22Rv1 (cell line): ENCODE measurements at regions not wholly inside any gene's neighbourhood (a gene's known extent, or its start where the extent isn't known, plus 50 kb on each side); places are given as distances from the start of the nearest gene placed in this dataset.

Experiments used
- H3K27ac ChIP-seq: fragments of 450-650 bp; 2 replicates; pipeline ENCODE4 v1.5.1; 2017
- CTCF ChIP-seq: fragments of 450-650 bp; IDR thresholded peaks from 2 replicates; pipeline ENCODE4 v1.5.1; 2017; ENCODE audit warnings: mild to moderate bottlenecking
- ZFX ChIP-seq: fragments of 450-650 bp; IDR thresholded peaks from 2 replicates; pipeline ENCODE4 v1.6.1; 2017; ENCODE audit warnings: antibody characterized with exemption, borderline replicate concordance

- no peak overlapping the region for H3K27ac ChIP-seq
- TF ChIP-seq ZFX (no peak), CTCF (no peak)
Measured at GRCh38 chrY:13091575-13091974, 186.9 kb downstream of the DDX3Y start.

DNA sequence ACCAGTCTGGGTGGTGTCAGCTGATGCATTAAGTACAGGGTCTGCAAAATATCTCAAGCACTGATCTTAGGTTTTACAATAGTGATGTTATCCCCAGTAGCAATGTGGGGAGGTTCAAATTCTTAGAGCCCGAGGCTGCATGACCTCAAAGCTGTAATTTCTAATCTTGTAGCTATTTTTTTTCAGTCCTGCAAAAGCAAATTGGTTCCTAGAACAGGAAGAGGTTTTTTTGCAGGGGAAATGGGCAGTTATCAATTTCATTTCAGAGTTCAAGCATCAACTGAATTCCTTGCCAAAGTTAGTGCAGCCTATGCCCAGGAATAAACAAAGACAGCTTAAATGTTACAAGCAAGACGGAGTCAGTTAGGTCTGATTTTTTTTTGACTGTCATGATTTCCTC lies 188.3 kb downstream of the DDX3Y start:
- no peak for TF ChIP-seq CTCF
- no peak overlapping the region for H3K27ac ChIP-seq

- TF ChIP-seq ZFX (no peak), CTCF (no peak)
- no peak overlapping the region for H3K27ac ChIP-seq
Measured at GRCh38 chrY:13093461-13093860, 188.8 kb downstream of the DDX3Y start.

- TF ChIP-seq CTCF (no peak), ZFX (no peak)
- H3K27ac ChIP-seq: no peak overlapping the region
Measured at GRCh38 chrY:13094411-13094810, 189.7 kb downstream of the DDX3Y start.

GRCh38 chrY:13094904-13095600 lies 190.4 kb downstream of the DDX3Y start:
- TF ChIP-seq CTCF: no peak
- no peak for TF ChIP-seq ZFX
- no peak overlapping the region for H3K27ac ChIP-seq

DNA sequence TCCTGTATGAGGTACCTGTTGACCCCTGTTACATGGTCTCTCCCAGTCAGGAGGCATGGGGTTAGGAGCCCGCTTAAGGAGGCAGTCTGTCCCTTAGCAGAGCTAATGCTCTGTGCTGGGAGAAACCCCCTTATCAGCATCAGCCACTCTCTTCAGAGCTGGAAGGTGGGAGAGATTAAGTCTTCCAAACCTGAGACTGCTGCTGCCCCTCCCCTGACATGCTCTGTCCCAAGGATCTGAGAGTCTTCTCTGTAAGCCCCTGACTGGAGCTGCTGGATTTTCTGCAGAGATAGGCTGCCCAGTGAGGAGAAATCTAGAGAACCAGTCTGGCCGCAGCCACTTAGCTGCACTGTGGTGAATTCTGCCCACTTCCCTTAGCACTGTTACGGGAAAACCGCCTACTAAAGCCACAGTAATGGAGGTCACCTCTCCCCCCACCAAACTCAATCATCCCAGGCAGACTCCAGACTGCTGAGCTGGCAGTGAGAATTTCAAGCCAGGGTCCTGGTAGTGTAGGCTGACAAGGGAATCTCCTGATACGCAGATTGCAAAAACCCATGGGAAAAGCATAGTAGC lies 222.3 kb downstream of the DDX3Y start:
- no peak for TF ChIP-seq CTCF
- TF ChIP-seq ZFX: no peak
- no peak overlapping the region for H3K27ac ChIP-seq

DNA sequence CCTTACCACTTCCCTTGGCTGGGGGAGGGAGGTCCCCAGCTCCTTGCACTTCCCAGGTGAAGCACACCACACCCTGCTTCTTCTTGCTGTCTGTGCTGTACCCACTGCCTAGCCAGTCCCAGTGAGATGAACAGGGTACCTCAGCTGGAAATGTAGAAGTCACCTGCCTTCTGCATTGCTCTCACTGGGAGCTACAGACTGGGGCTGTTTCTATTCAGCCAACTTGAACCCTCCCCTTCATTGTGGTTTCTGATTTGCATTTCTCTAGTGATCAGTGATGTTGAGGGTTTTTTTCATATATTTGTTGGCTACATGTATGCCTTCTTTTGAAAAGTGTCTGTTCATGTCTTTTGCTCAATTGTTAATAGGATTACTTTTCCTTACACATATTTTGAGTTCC lies 222.8 kb downstream of the DDX3Y start:
- TF ChIP-seq ZFX: no peak
- no peak for TF ChIP-seq CTCF
- H3K27ac ChIP-seq: no peak overlapping the region
